A673 (cell line): ENCODE measurements at regions not wholly inside any gene's neighbourhood (a gene's known extent, or its start where the extent isn't known, plus 50 kb on each side); places are given as distances from the start of the nearest gene placed in this dataset.

Source experiments
- BruUV-seq: library from RNA; stranded (reverse); fragments of 400-500 nt; replicated peaks from 2 replicates; lab custom pipeline; 2021; lab: Mats Ljungman, UMichigan
- CTCF ChIA-PET: fragments of 300-600 bp; sonication (Branson Sonifier 250); formaldehyde crosslinking; loops from one replicate; lab custom pipeline; 2022; ENCODE audit warnings: antibody characterized with exemption; lab: Charles Lee
- POLR2A ChIA-PET: fragments of 300-600 bp; sonication (Branson Sonifier 250); formaldehyde crosslinking; loops from one replicate; lab custom pipeline; 2022; ENCODE audit warnings: antibody characterized with exemption; ENCODE audit not compliant: low non-redundant PET; lab: Charles Lee
- DNase-seq: peaks from one replicate; pipeline ENCODE4 v3.0.0-alpha.2; 2015; ENCODE audit warnings: low spot score
- H3K27ac ChIP-seq: fragments of 200-600 bp; sonication (generic); 2 replicates; pipeline ENCODE4 v1.5.1; 2016; ENCODE audit warnings: mixed run types, low read depth, mild to moderate bottlenecking, mixed read lengths, antibody characterized with exemption, low read length; ENCODE audit not compliant: poor library complexity, severe bottlenecking
- H3K27me3 ChIP-seq: fragments of 200-600 bp; sonication (generic); replicated peaks from 2 replicates; pipeline ENCODE4 v1.6.1; 2017; ENCODE audit warnings: mixed run types, low read depth, mild to moderate bottlenecking, mixed read lengths, antibody characterized with exemption, low read length; ENCODE audit not compliant: insufficient read depth, poor library complexity
- H3K36me3 ChIP-seq: fragments of 200-600 bp; sonication (generic); 2 replicates; pipeline ENCODE4 v1.6.1; 2016; ENCODE audit warnings: mixed run types, mild to moderate bottlenecking, mixed read lengths, antibody characterized with exemption, low read length; ENCODE audit not compliant: insufficient read depth, poor library complexity, severe bottlenecking
- H3K4me1 ChIP-seq: fragments of 200-600 bp; sonication (generic); 2 replicates; pipeline ENCODE4 v1.6.1; 2017; ENCODE audit warnings: mixed run types, mild to moderate bottlenecking, mixed read lengths, antibody characterized with exemption, low read length; ENCODE audit not compliant: insufficient read depth, poor library complexity, severe bottlenecking
- H3K4me3 ChIP-seq: fragments of 200-600 bp; sonication (generic); 2 replicates; pipeline ENCODE4 v1.5.1; 2016; ENCODE audit warnings: low read depth, mixed run types, mild to moderate bottlenecking, mixed read lengths, low read length; ENCODE audit not compliant: poor library complexity, severe bottlenecking
- H3K9me3 ChIP-seq: fragments of 200-600 bp; sonication (generic); 2 replicates; pipeline ENCODE4 v1.6.1; 2016; ENCODE audit warnings: mixed run types, low read depth, mild to moderate bottlenecking, mixed read lengths, antibody characterized with exemption, low read length; ENCODE audit not compliant: poor library complexity, severe bottlenecking
- CTCF ChIP-seq: fragments of 300-800, 200-600 bp; sonication (generic); conservative IDR thresholded peaks from 2 replicates; pipeline ENCODE4 v1.5.1; 2017; ENCODE audit warnings: low read depth, mild to moderate bottlenecking, antibody characterized with exemption, low read length, moderate library complexity, mixed read lengths
- EZH2 ChIP-seq: fragments of 200-600 bp; sonication (generic); IDR thresholded peaks from 2 replicates; pipeline ENCODE4 v1.6.1; 2017; ENCODE audit warnings: borderline replicate concordance, low read depth, mild to moderate bottlenecking, mixed read lengths, antibody characterized with exemption, low read length; ENCODE audit not compliant: poor library complexity, severe bottlenecking
- intact Hi-C: fragments of 100-400 bp; cut with micrococcal nuclease; formaldehyde crosslinking; loops from one replicate; pipeline ENCODE4 v1.10.0; 2022; ENCODE audit not compliant: unreplicated experiment

GRCh38 chr1:9435153-9435636 lies 104.1 kb upstream of the SLC25A33 start:
- DNase-seq: no peak
- Histone ChIP-seq H3K4me1 (no peaks in the 10 kb centered on the region), H3K27me3 (no peaks in the 10 kb centered on the region), H3K4me3 (no peak overlapping the region), H3K36me3 (no peaks in the 10 kb centered on the region), H3K27ac (no peak overlapping the region), H3K9me3 (no peaks in the 10 kb centered on the region)
- intact Hi-C loops: no loop called here
- ChIA-PET POLR2A (no interaction called here), CTCF (no interaction called here)
- TF ChIP-seq EZH2 (no peak), CTCF (no peak)
- BruUV-seq: no TSS peak

- Histone ChIP-seq H3K4me1 (no peaks in the 10 kb centered on the region), H3K9me3 (no peaks in the 10 kb centered on the region), H3K4me3 (no peak overlapping the region), H3K27me3 (no peaks in the 10 kb centered on the region), H3K36me3 (no peaks in the 10 kb centered on the region), H3K27ac (no peak overlapping the region)
- no TSS peak for BruUV-seq
- TF ChIP-seq EZH2 (no peak), CTCF (no peak)
- no peak for DNase-seq
- ChIA-PET CTCF (no interaction called here), POLR2A (no interaction called here)
- intact Hi-C loops: no loop called here
These were observed 103.2 kb upstream of the SLC25A33 start for GRCh38 chr1:9435854-9436640.

GRCh38 chr1:9437961-9438430 lies 101.3 kb upstream of the SLC25A33 start:
- Histone ChIP-seq H3K4me3 (no peak overlapping the region), H3K36me3 (no peaks in the 10 kb centered on the region), H3K27ac (no peak overlapping the region), H3K27me3 (no peaks in the 10 kb centered on the region), H3K4me1 (no peaks in the 10 kb centered on the region), H3K9me3 (no peaks in the 10 kb centered on the region)
- ChIA-PET POLR2A (interaction anchor here (0.6 kb wide), 1 partner anchor 253 kb away, joined by 4 read pairs; no protein-coding TSS in a partner anchor), CTCF (no interaction called here)
- intact Hi-C loops: no loop called here
- no TSS peak for BruUV-seq
- DNase-seq: no peak
- TF ChIP-seq CTCF (no peak), EZH2 (no peak)
